Breast epithelium (tissue), 4 donors: ENCODE measurements at regions not wholly inside any gene's neighbourhood (a gene's known extent, or its start where the extent isn't known, plus 50 kb on each side); places are given as distances from the start of the nearest gene placed in this dataset.

ENCODE experiments used
- DNase-seq, 2 donors: peaks; one replicate each; pipeline ENCODE4 v3.0.0-alpha.2; 2019; ENCODE audit warnings: low spot score in 2 of 2
- H3K27ac ChIP-seq, 2 donors: fragments of 200-600 bp; sonication (generic) in 1 of 2; one replicate each; pipeline ENCODE4 v1.5.1; 2016 to 2019; ENCODE audit warnings: mild to moderate bottlenecking in 1 of 2
- H3K27me3 ChIP-seq, 2 donors: fragments of 200-600 bp; sonication (generic) in 1 of 2; one replicate each; pipeline versions ENCODE4 v1.5.1 to v1.6.0; 2017 to 2019; ENCODE audit warnings: control low read depth in 1 of 2, mild to moderate bottlenecking in 1 of 2
- H3K36me3 ChIP-seq: fragments of 200-600 bp; one replicate; pipeline ENCODE4 v1.5.1; 2019
- H3K4me1 ChIP-seq, 2 donors: fragments of 200-600 bp; sonication (generic); one replicate each; pipeline ENCODE4 v1.5.1; 2016 to 2019; ENCODE audit warnings: control low read depth in 1 of 2
- H3K4me3 ChIP-seq, 3 donors: fragments of 200-600 bp; sonication (generic); 1 replicate in 2 of 3; 2 replicates in 1 of 3; pipeline ENCODE4 v1.5.1; 2016 to 2019; ENCODE audit warnings: mild to moderate bottlenecking in 3 of 3, moderate library complexity in 2 of 3
- H3K9me3 ChIP-seq, 2 donors: fragments of 200-600 bp; sonication (generic) in 1 of 2; one replicate each; pipeline ENCODE4 v1.5.1; 2016 to 2019; ENCODE audit warnings: control low read depth in 1 of 2
- CTCF ChIP-seq, 3 donors: fragments of 450-650 bp; IDR thresholded peaks; one replicate each; pipeline ENCODE4 v1.5.1; 2016 to 2017; ENCODE audit warnings: antibody characterized with exemption in 3 of 3, mild to moderate bottlenecking in 3 of 3, moderate library complexity in 3 of 3
- POLR2A ChIP-seq: fragments of 450-650 bp; IDR thresholded peaks from one replicate; pipeline ENCODE4 v1.6.1; 2016; ENCODE audit warnings: antibody characterized with exemption, mild to moderate bottlenecking, moderate library complexity
- POLR2AphosphoS5 ChIP-seq, 3 donors: sonication (generic); formaldehyde crosslinking; IDR thresholded peaks; one replicate each; pipeline ENCODE4 v1.6.1; 2017; ENCODE audit warnings: antibody characterized with exemption in 3 of 3
- intact Hi-C: fragments of 100-400 bp; cut with DNase I; formaldehyde crosslinking; loops from one replicate; pipeline ENCODE4 v1.15.1; 2023; ENCODE audit warnings: low total_unique reads

DNA sequence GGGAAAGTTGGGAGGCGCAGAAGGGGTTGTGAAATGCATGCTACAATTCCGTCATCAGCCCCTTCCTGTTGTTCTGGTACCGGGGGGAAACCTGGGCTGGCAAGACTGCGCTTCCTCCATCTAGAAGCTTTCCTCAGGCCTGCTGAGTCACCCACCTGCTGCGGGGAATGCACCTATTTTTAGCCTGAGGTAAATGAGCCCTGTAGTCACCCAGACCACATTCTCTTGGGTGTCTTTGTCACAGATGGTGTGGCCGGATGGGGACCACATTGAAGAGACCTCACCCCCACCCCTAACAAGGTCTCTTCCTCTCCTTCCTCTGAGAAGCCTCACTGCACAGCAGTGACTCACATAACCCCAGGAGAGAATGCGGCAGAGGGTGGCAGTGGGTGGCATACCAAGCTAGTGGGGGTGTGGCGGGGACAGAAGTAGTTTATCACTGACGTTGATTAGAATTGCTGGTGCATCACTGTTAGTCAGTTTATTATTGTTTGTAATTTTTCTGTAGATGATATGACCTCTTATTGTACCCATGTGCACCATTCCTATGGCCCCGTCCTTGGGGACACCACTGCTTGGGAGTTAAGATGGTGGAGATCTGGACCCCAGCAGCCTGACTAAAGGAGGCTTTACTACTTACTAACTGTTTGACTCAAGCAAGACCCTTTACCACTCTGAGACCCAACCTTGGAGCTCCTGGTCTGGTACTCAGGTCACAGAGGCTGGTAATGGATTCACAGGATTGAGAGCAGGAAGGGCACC is 83.0 kb upstream of the DUSP5 start:
- Histone ChIP-seq H3K27ac (peak overlapping the region; percentile 22 to 43), H3K4me3 (no peak overlapping the region), H3K9me3 (no peaks in the 10 kb centered on the region), H3K4me1 (no peaks in the 10 kb centered on the region), H3K36me3 (no peaks in the 10 kb centered on the region), H3K27me3 (no peaks in the 10 kb centered on the region)
- intact Hi-C loops: no loop called here
- no peak for TF ChIP-seq POLR2AphosphoS5 (IDR thresholded peaks at IDR 0.05)
- TF ChIP-seq POLR2A: no peak
- TF ChIP-seq CTCF (IDR thresholded peaks at IDR 0.05): no peak
- DNase-seq: peak in 1 of 2 donors; percentile 62

- Histone ChIP-seq H3K36me3 (no peaks in the 10 kb centered on the region), H3K9me3 (no peaks in the 10 kb centered on the region), H3K27ac (no peak overlapping the region), H3K4me3 (no peak overlapping the region), H3K27me3 (no peaks in the 10 kb centered on the region), H3K4me1 (no peaks in the 10 kb centered on the region)
- TF ChIP-seq POLR2AphosphoS5 (IDR thresholded peaks at IDR 0.05) (no peak), POLR2A (no peak), CTCF (IDR thresholded peaks at IDR 0.05) (no peak)
- no peak for DNase-seq
- intact Hi-C loops: no loop called here
Observed at GRCh38 chr10:110415809-110416208, 81.9 kb upstream of the DUSP5 start.

- DNase-seq: no peak
- H3K4me3 ChIP-seq: no peak overlapping the region
- peak overlapping the region in 1 of 2 donors; percentile 55 for H3K27ac ChIP-seq
- no peaks in the 10 kb centered on the region for H3K9me3 ChIP-seq
- H3K36me3 ChIP-seq: no peaks in the 10 kb centered on the region
- intact Hi-C loops: no loop called here
- TF ChIP-seq POLR2A: no peak
- TF ChIP-seq POLR2AphosphoS5 (IDR thresholded peaks at IDR 0.05): no peak
- no peak for TF ChIP-seq CTCF (IDR thresholded peaks at IDR 0.05)
- H3K27me3 ChIP-seq: no peaks in the 10 kb centered on the region
- H3K4me1 ChIP-seq: no peaks in the 10 kb centered on the region
Observed at GRCh38 chr10:110416776-110417711, 80.7 kb upstream of the DUSP5 start.

- Histone ChIP-seq H3K4me3 (no peak overlapping the region), H3K4me1 (no peaks in the 10 kb centered on the region), H3K27ac (no peak overlapping the region), H3K36me3 (no peaks in the 10 kb centered on the region), H3K27me3 (no peaks in the 10 kb centered on the region), H3K9me3 (no peaks in the 10 kb centered on the region)
- no peak for DNase-seq
- TF ChIP-seq POLR2AphosphoS5 (IDR thresholded peaks at IDR 0.05): no peak
- TF ChIP-seq CTCF (IDR thresholded peaks at IDR 0.05): no peak
- TF ChIP-seq POLR2A: no peak
- intact Hi-C loops: no loop called here
Observed at GRCh38 chr10:110418218-110418617, 79.5 kb upstream of the DUSP5 start.

DNA sequence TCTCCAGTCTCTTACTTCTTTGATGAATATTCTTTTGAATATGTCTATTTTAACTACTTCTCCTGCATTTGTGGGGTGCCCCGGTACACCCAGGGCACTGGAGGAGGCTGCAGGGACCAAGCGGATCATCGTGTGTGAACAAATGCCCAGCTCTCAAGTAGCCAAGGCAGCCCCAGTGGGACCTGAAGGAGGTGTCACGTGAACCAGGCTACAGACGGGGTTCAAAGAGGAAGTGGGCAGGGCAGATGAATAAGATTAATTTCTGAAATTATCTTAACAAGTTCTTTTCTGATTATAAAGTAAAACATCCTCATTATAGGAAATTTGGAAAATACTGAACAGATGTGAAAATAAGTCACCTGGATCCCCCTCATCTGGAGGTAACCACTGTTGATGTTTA is 78.4 kb upstream of the DUSP5 start:
- Histone ChIP-seq H3K9me3 (no peaks in the 10 kb centered on the region), H3K36me3 (no peaks in the 10 kb centered on the region), H3K4me1 (no peaks in the 10 kb centered on the region), H3K27me3 (no peaks in the 10 kb centered on the region), H3K27ac (no peak overlapping the region), H3K4me3 (no peak overlapping the region)
- intact Hi-C loops: no loop called here
- DNase-seq: no peak
- TF ChIP-seq CTCF (IDR thresholded peaks at IDR 0.05): no peak
- no peak for TF ChIP-seq POLR2AphosphoS5 (IDR thresholded peaks at IDR 0.05)
- no peak for TF ChIP-seq POLR2A
